Sigmoid colon (tissue), 6 donors: ENCODE measurements at regions not wholly inside any gene's neighbourhood (a gene's known extent, or its start where the extent isn't known, plus 50 kb on each side); places are given as distances from the start of the nearest gene placed in this dataset.
A peak's percentile ranks its signal among the peaks of the same experiment; 100 is the strongest.
"Not testable (repeated sequence)": the region's sequence is repeated elsewhere in the genome, so short reads cannot be mapped to it uniquely, and the experiment has no call there.

Source experiments
- DNase-seq: peaks from one replicate; pipeline ENCODE4 v3.0.0-alpha.2; 2019
- H3K27ac ChIP-seq, 4 donors: fragments of 200-600 bp; sonication (generic); one replicate each; pipeline ENCODE4 v1.5.1; 2016 to 2019; ENCODE audit warnings: mild to moderate bottlenecking in 1 of 4
- H3K27me3 ChIP-seq, 3 donors: fragments of 200-600 bp; sonication (generic); one replicate each; pipeline ENCODE4 v1.5.1; 2019; ENCODE audit warnings: mild to moderate bottlenecking in 1 of 3
- H3K36me3 ChIP-seq, 4 donors: fragments of 200-600 bp; sonication (generic); one replicate each; pipeline ENCODE4 v1.5.1; 2016 to 2019
- H3K4me1 ChIP-seq, 4 donors: fragments of 200-600 bp; sonication (generic); one replicate each; pipeline ENCODE4 v1.5.1; 2017 to 2019
- H3K4me3 ChIP-seq, 4 donors: fragments of 200-600 bp; sonication (generic); one replicate each; pipeline ENCODE4 v1.5.1; 2017 to 2019; ENCODE audit warnings: mild to moderate bottlenecking in 2 of 4, moderate library complexity in 1 of 4
- H3K9me3 ChIP-seq, 4 donors: fragments of 200-600 bp in 3 of 4; sonication (generic) in 3 of 4; one replicate each; pipeline versions ENCODE4 v1.5.1 to v1.6.1; 2013 to 2019
- EP300 ChIP-seq, 4 donors: sonication (generic); formaldehyde crosslinking; IDR thresholded peaks; one replicate each; pipeline ENCODE4 v1.6.1; 2017; ENCODE audit warnings: antibody characterized with exemption in 4 of 4
- POLR2A ChIP-seq, 2 donors: fragments of 450-650 bp; IDR thresholded peaks; one replicate each; pipeline ENCODE4 v1.6.1; 2016; ENCODE audit warnings: antibody characterized with exemption in 2 of 2, mild to moderate bottlenecking in 2 of 2, moderate library complexity in 2 of 2
- POLR2AphosphoS5 ChIP-seq, 4 donors: sonication (generic); formaldehyde crosslinking; IDR thresholded peaks; one replicate each; pipeline ENCODE4 v1.6.1; 2017; ENCODE audit warnings: antibody characterized with exemption in 4 of 4
- WGBS, 2 donors: extraction: QIAGEN DNeasy Blood & Tissue Kit; methylation state at CpG; one replicate each; pipeline ENCODE4 v1.1.7; 2013; 5-methylcytosine and 5-hydroxymethylcytosine counted together
- intact Hi-C: fragments of 100-400 bp; cut with DNase I; formaldehyde crosslinking; loops from one replicate; pipeline ENCODE4 v1.15.1; 2023
- TF ChIP-seq, protein P1 (sequence below), 4 experiments: fragments of 450-650 bp in 3 of 4; fragments of 200-600 bp in 1 of 4; IDR thresholded peaks; one replicate each; pipeline ENCODE4 v1.5.1; 2016 to 2019; ENCODE audit warnings: antibody characterized with exemption in 4 of 4, mild to moderate bottlenecking in 3 of 4, moderate library complexity in 2 of 4
- donor health status: healthy with polysubstance abuse.
- donor health status: healthy.

DNA sequence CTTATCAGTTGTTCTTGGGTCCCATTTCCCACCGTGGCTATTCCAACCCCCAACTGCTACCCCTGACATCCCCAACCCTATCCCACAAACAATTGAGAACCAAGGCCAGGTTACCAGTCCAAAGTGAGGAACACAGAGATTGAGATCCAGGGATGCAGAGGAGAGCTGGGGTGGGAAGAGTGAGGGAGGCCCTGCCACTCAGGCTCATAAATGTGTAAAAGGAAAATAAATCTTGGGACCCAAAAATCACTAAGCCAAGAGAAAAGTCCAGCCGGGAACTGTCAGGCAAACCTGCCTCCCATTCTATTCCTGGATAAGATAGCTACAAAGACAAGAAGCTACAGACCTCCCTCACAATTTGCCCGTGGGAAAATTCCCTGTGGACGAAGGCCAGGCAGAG, 101.1 kb upstream of the DLG1 start:
- no peaks in the 10 kb centered on the region for H3K36me3 ChIP-seq
- DNase-seq: no peak
- intact Hi-C loops: no loop called here
- TF ChIP-seq EP300 (IDR thresholded peaks at IDR 0.05): no peak
- TF ChIP-seq POLR2AphosphoS5 (IDR thresholded peaks at IDR 0.05): no peak
- no peak for TF ChIP-seq POLR2A (IDR thresholded peaks at IDR 0.05)
- TF ChIP-seq, protein P1, sequence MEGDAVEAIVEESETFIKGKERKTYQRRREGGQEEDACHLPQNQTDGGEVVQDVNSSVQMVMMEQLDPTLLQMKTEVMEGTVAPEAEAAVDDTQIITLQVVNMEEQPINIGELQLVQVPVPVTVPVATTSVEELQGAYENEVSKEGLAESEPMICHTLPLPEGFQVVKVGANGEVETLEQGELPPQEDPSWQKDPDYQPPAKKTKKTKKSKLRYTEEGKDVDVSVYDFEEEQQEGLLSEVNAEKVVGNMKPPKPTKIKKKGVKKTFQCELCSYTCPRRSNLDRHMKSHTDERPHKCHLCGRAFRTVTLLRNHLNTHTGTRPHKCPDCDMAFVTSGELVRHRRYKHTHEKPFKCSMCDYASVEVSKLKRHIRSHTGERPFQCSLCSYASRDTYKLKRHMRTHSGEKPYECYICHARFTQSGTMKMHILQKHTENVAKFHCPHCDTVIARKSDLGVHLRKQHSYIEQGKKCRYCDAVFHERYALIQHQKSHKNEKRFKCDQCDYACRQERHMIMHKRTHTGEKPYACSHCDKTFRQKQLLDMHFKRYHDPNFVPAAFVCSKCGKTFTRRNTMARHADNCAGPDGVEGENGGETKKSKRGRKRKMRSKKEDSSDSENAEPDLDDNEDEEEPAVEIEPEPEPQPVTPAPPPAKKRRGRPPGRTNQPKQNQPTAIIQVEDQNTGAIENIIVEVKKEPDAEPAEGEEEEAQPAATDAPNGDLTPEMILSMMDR (IDR thresholded peaks at IDR 0.05): no peak
- no peaks in the 10 kb centered on the region for H3K27me3 ChIP-seq
- H3K4me1 ChIP-seq: peaks cover 0 to 5% (median 3%) of the 10 kb centered on the region in 4 donors
- no peak overlapping the region for H3K4me3 ChIP-seq
- no peaks in the 10 kb centered on the region for H3K9me3 ChIP-seq
- H3K27ac ChIP-seq: no peak overlapping the region
- WGBS, 2 donors: 81 to 87% methylated on average over 4 of the region's 4 CpGs

DNA sequence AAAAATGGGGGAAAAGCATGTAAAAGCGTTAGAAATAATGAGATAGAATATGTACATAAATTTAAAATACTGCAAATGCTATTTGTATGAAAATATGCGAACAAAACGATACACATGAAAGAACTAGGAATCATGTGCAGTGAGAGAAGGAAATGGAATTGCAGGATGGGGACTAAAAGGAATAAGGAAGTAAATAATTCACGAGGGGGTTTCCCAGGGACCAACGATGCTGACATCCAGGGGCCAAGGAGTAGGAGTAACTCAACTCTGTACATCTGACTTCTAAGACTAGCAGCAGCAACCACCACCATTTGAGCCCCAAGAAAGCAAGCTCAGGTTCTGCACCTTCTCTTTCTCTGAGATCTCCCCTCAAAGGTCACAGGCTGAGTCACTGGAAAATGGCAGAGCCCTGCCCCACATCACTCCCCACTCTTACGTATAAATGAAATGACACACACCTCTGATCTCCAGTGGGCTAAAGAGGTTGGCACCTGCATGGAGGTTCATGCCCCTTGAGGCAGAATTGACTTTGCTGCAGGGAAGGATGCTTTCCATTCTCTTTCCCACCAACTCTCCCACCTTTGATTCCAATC, 100.0 kb upstream of the DLG1 start:
- H3K4me3 ChIP-seq: no peak overlapping the region
- H3K4me1 ChIP-seq: peaks cover 0 to 7% (median 3%) of the 10 kb centered on the region in 4 donors
- H3K27me3 ChIP-seq: no peaks in the 10 kb centered on the region
- no peak overlapping the region for H3K27ac ChIP-seq
- WGBS, 2 donors: 52 to 59% methylated on average over 6 of the region's 6 CpGs
- H3K9me3 ChIP-seq: no peaks in the 10 kb centered on the region
- no peaks in the 10 kb centered on the region for H3K36me3 ChIP-seq
- TF ChIP-seq POLR2A (IDR thresholded peaks at IDR 0.05) (no peak), POLR2AphosphoS5 (IDR thresholded peaks at IDR 0.05) (no peak), EP300 (IDR thresholded peaks at IDR 0.05) (no peak)
- TF ChIP-seq, protein P1 (IDR thresholded peaks at IDR 0.05): no peak
- intact Hi-C loops: no loop called here
- no peak for DNase-seq

DNA sequence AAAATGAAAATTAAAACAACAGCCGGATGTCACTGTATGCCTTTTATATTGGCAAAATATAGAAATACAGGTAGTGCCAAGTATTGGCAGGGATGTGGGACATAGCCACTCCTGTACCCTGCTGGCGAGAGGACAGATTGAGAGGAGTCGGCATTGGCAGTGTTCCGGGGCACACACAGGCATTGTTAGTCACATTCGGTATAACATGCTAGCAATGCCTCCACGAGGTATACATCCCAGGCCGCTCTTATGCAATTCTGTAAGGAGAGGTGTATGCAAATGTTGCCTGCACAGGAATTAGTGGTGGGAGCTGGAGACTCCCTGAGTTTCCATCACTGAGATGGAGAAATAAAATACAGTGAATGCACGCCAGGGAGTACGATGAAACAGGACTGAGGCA, 99.4 kb upstream of the DLG1 start:
- Histone ChIP-seq H3K9me3 (no peaks in the 10 kb centered on the region), H3K4me1 (peaks cover 0 to 7% (median 3%) of the 10 kb centered on the region in 4 donors), H3K27me3 (no peaks in the 10 kb centered on the region), H3K4me3 (no peak overlapping the region), H3K27ac (no peak overlapping the region), H3K36me3 (no peaks in the 10 kb centered on the region)
- intact Hi-C loops: no loop called here
- DNase-seq: no peak
- TF ChIP-seq POLR2A (IDR thresholded peaks at IDR 0.05): no peak
- TF ChIP-seq, protein P1 (IDR thresholded peaks at IDR 0.05): no peak
- TF ChIP-seq POLR2AphosphoS5 (IDR thresholded peaks at IDR 0.05): no peak
- no peak for TF ChIP-seq EP300 (IDR thresholded peaks at IDR 0.05)
- WGBS, 2 donors: 93 to 96% methylated on average over 9 of the region's 9 CpGs

DNA sequence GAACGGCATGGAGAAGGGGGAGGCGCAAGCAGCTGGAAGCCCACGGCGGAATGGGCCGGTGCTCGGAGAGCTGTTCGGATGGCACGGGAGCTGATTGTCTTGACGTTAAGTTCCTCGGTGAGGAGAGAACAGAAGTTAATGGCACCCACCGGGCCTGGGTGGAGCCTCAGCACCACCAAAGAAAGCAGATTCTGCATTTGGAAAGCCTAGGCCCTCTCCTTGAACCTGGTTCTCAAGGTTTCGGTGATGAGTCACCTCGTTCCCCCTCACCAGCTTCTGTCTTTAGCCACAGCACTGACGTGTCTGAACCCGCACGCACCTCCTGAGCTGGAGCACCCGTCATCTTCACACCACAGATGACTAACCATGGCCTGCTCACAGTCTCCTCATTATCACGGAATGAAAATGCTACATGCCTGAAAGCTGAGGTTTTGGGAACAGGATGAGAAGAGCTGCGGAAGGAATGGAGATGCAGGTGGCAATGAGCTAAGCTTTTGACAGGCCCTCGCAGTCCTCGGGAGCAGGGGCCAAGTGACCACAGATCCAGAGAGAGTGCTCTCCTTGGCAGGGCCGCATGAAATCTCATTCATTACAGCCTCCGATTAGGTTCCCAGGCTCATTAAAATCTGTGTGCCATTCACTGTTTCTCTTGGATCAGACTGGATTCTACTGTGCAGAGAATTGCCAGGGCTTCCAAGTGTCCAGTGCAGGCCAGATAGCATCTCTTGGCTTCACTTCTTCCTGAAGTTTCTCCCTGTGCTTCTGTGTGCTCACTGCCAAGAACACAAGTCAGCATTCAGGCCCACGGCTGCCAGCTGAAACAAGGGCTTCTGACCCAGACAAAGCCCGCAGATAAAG, 96.3 kb upstream of the DLG1 start:
- no peak for DNase-seq
- H3K27me3 ChIP-seq: no peaks in the 10 kb centered on the region
- TF ChIP-seq EP300 (IDR thresholded peaks at IDR 0.05) (no peak), POLR2A (IDR thresholded peaks at IDR 0.05) (no peak), POLR2AphosphoS5 (IDR thresholded peaks at IDR 0.05) (peak in 1 of 4 donors; percentile 38)
- TF ChIP-seq, protein P1 (IDR thresholded peaks at IDR 0.05): no peak
- H3K4me3 ChIP-seq: no peak overlapping the region
- 87 to 89% methylated on average over 25 of the region's 25 CpGs for WGBS, 2 donors
- no peaks in the 10 kb centered on the region for H3K36me3 ChIP-seq
- peaks cover 0 to 7% (median 3%) of the 10 kb centered on the region in 4 donors for H3K4me1 ChIP-seq
- H3K9me3 ChIP-seq: no peaks in the 10 kb centered on the region
- intact Hi-C loops: no loop called here
- H3K27ac ChIP-seq: peak overlapping the region in 2 of 4 donors; percentile 46 to 59

DNA sequence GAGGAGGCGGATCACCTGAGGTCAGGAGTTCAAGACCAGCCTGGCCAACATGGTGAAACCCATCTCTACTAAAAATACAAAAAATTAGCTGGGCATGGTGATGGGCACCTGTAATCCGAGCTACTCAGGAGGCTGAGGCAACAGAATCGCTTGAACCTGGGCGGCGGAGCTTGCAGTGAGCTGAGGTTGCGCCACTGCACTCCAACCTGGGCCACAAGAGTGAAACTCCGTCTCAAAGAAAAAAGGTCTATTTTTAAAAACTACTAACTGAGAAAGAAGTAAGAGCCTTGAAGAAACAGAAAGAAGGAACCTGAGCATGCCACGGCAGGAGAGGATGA, 95.7 kb upstream of the DLG1 start:
- H3K27me3 ChIP-seq, H3K36me3 ChIP-seq, H3K9me3 ChIP-seq, DNase-seq, H3K4me3 ChIP-seq, intact Hi-C loops, H3K4me1 ChIP-seq: not testable (repeated sequence)
- peak overlapping the region in 2 of 4 donors; percentile 46 to 59 for H3K27ac ChIP-seq
- 95 to 97% methylated on average over 8 of the region's 8 CpGs for WGBS, 2 donors
